Mucosa of descending colon (tissue), 3 donors: ENCODE measurements at regions not wholly inside any gene's neighbourhood (a gene's known extent, or its start where the extent isn't known, plus 50 kb on each side); places are given as distances from the start of the nearest gene placed in this dataset.

Experiments
- ATAC-seq: fragments of 200-7000 bp; cut with Tn5 transposase; one replicate; pipeline ENCODE4 v1.9.1; 2020; ENCODE audit warnings: mild to moderate bottlenecking, moderate library complexity
- DNase-seq, 3 donors: peaks; one replicate each; pipeline ENCODE4 v3.0.0-alpha.2; 2020
- H3K36me3 ChIP-seq: fragments of 200-600 bp; one replicate; pipeline ENCODE4 v1.8.0; 2021; ENCODE audit warnings: low read depth, mild to moderate bottlenecking
- H3K4me1 ChIP-seq: fragments of 200-600 bp; one replicate; pipeline ENCODE4 v1.8.0; 2021; ENCODE audit warnings: low read depth, mild to moderate bottlenecking
- H3K4me3 ChIP-seq: fragments of 200-600 bp; one replicate; pipeline ENCODE4 v1.8.0; 2021; ENCODE audit warnings: mild to moderate bottlenecking
- H3K9me3 ChIP-seq: fragments of 200-600 bp; one replicate; pipeline ENCODE4 v1.8.0; 2021; ENCODE audit warnings: mild to moderate bottlenecking
- CTCF ChIP-seq: fragments of 200-600 bp; IDR thresholded peaks from one replicate; pipeline ENCODE4 v1.8.0; 2022; ENCODE audit warnings: antibody characterized with exemption, mild to moderate bottlenecking
- intact Hi-C, 2 donors: fragments of 100-400 bp; cut with DNase I in 1 of 2; cut with micrococcal nuclease in 1 of 2; formaldehyde crosslinking; loops; one replicate each; pipeline versions ENCODE4 v1.11.0 to v1.11.1; 2022; cut with DNase I, micrococcal nuclease
- donor health status: DM: no; HTN: no; CAD: no; lungs with moderate emphysema.
- donor health status: DM: no; HTN: no; CAD: no.
- donor health status: DM: no; HTN: yes; CAD: no.

DNA sequence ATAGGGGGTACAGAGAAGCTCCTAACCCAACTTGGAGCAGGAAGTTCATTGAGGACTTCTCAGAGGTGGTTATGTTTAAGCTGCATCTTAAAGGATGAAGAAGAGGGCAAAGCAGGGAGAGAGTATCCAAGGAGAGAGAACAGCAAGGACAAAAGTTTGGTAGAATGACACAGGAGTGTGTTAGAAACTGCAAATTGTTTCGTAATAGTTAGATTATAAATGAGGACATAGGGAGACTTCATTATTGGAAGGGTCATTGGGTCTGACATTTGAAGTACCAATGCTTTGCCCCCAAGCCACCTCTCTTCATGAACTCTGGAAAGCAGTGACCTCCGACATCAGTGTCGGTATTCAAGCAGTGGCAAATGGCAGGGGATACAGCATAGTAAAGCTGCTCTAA, 209.6 kb upstream of the JUN start:
- no peak for TF ChIP-seq CTCF
- DNase-seq (no peak), ATAC-seq (no peak)
- no peaks in the 10 kb centered on the region for H3K9me3 ChIP-seq
- no peak overlapping the region for H3K4me3 ChIP-seq
- intact Hi-C loops = no loop called here
- H3K36me3 ChIP-seq = no peaks in the 10 kb centered on the region
- H3K4me1 ChIP-seq = no peaks in the 10 kb centered on the region

DNA sequence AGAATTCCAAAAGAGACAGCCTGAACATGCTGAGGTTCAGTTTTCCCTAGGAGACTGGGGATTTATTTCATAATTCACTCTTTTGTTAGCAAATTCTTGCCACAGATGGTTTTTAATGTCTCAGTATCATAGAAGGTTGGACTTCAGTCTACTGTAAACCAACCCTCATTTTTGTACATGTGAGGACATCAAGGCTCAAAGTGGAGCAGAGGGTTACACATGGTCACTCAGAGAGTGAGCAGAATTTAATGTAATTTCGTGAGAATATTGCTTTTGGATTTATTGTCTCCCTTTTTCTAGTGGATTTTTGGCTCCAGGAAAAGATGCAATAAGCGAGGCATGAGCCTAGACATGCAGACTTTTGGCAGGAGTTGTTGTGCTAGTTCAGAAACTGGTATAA, 210.8 kb upstream of the JUN start:
- intact Hi-C loops = no loop called here
- Histone ChIP-seq H3K4me1 (no peaks in the 10 kb centered on the region), H3K36me3 (no peaks in the 10 kb centered on the region), H3K9me3 (no peaks in the 10 kb centered on the region), H3K4me3 (no peak overlapping the region)
- DNase-seq (no peak), ATAC-seq (no peak)
- no peak for TF ChIP-seq CTCF

- DNase-seq (no peak), ATAC-seq (no peak)
- intact Hi-C loops = no loop called here
- Histone ChIP-seq H3K9me3 (no peaks in the 10 kb centered on the region), H3K4me1 (no peaks in the 10 kb centered on the region), H3K4me3 (no peak overlapping the region), H3K36me3 (no peaks in the 10 kb centered on the region)
- no peak for TF ChIP-seq CTCF
These were observed 212.7 kb upstream of the JUN start for GRCh38 chr1:58996341-58997059.

DNA sequence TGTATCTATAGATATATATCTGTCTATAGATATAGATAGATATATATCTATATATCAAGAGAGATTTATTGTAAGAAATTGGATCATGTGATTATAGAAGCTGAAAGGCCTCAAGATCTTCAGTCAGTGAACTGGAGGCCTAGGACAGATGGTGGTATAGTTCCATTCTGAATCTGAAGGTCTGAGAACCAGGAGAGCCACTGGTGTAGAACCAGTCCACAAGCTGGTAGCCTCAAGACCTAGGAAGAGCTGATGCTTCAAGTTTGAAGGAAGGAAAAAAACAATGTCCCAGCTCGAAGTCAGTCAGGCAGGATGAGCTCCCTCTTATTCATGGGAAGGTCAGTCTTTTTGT, 213.2 kb upstream of the JUN start:
- TF ChIP-seq CTCF = no peak
- H3K4me3 ChIP-seq = no peak overlapping the region
- DNase-seq (no peak), ATAC-seq (no peak)
- H3K4me1 ChIP-seq = no peaks in the 10 kb centered on the region
- no peaks in the 10 kb centered on the region for H3K9me3 ChIP-seq
- intact Hi-C loops = no loop called here
- no peaks in the 10 kb centered on the region for H3K36me3 ChIP-seq

DNA sequence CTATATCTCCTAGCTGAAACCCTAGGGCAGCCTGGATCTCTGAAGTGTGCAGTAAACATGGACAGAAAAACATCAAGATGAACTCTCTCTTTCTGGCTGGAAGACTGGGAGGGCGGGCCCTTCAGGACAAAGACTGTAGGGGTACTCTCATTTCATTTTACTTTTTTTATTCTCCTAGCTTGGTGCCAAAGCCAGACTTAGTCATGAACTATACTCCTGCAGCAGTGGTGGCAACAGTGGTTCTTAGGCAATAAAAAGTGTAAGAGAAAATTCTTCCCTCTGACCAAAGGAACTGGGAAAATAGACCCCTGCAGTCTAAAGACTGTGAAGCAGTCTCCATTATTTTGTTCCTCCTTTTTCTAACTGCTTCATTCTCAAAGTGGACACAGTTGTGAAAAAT, 213.8 kb upstream of the JUN start:
- intact Hi-C loops = no loop called here
- TF ChIP-seq CTCF = no peak

DNA sequence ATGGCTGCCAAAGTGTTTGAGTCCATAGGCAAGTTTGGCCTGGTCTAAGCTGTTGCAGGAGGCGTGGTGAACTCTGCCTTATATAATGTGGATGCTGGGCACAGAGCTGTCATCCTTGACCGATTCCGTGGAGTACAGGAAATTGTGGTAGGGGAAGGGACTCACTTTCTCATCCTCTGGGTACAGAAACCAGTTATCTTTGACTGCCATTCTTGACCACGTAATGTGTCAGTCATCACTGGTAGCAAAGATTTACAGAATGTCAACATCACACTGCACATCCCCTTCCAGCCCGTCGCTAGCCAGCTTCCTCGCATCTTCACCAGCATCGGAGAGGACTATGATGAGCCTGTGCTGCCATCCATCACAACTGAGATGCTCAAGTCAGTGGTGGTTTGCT, 215.8 kb upstream of the JUN start:
- no peak for ATAC-seq

More for the DNA sequence above, 213.8 kb upstream of the JUN start:
- no peaks in the 10 kb centered on the region for H3K9me3 ChIP-seq
- no peaks in the 10 kb centered on the region for H3K4me1 ChIP-seq
- ATAC-seq = no peak
- DNase-seq = no peak
- no peak overlapping the region for H3K4me3 ChIP-seq
- no peaks in the 10 kb centered on the region for H3K36me3 ChIP-seq

More for the DNA sequence above, 215.8 kb upstream of the JUN start:
- no peaks in the 10 kb centered on the region for H3K4me1 ChIP-seq
- no peaks in the 10 kb centered on the region for H3K9me3 ChIP-seq
- no peak for DNase-seq
- no peaks in the 10 kb centered on the region for H3K36me3 ChIP-seq
- intact Hi-C loops = no loop called here
- no peak overlapping the region for H3K4me3 ChIP-seq
- TF ChIP-seq CTCF = no peak
